ENCODE measurements at regions not wholly inside any gene's neighbourhood (a gene's known extent, or its start where the extent isn't known, plus 50 kb on each side); places are given as distances from the start of the nearest gene placed in this dataset.
A peak's percentile ranks its signal among the peaks of the same experiment; 100 is the strongest.

DNA sequence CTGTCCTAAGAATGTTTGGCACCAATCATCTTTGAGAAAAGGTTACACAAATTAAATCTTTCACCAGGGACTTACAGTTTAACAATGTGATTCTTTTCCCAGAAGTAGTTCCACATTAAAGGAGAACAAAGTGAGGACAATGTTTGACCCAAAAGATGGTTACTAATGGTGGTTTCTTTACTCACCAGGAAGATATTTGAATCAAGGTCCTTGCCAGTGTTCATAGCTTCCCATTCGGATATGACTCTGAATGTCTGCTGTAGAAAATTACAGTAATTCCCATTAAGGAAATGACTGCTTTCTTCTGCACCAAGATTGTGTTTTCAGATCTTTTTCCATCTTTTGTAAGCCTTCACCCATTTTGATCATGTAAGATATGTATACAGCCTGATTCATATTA is 114.6 kb upstream of the ADAMTSL1 start:
- DNase-seq, result no peak

DNA sequence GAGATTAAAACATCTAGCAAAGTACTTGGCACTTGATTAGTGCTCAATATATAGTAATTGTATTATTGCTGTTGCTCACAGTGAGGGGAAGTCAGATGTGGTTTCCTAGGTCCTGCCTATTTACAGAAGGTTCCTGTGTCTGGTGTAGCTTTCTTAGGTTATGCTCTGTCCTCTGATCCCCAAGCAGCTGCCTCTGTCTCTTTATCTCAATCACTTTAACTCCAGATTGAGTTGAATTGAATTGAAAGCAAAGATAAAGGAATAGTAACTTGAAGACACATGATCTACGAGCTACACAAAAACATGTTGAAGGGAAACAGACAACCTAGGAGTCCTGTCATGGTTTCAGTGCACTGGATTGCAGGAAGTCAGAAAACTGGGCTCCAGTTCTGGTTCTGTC is 113.9 kb upstream of the ADAMTSL1 start:
- DNase-seq, result no peak

- no peak for DNase-seq
Measured at GRCh38 chr9:18361646-18362045, 112.3 kb upstream of the ADAMTSL1 start.

GRCh38 chr9:18362166-18362565 is 111.8 kb upstream of the ADAMTSL1 start:
- DNase-seq, result no peak

GRCh38 chr9:18362901-18363685 is 110.9 kb upstream of the ADAMTSL1 start:
- peak; percentile 21 for DNase-seq

- DNase-seq, result no peak
Measured at GRCh38 chr9:18365651-18366050, 108.3 kb upstream of the ADAMTSL1 start.

GRCh38 chr9:18366184-18366583 is 107.8 kb upstream of the ADAMTSL1 start:
- DNase-seq, result no peak

GRCh38 chr9:18368206-18368605 is 105.7 kb upstream of the ADAMTSL1 start:
- DNase-seq, result no peak

DNA sequence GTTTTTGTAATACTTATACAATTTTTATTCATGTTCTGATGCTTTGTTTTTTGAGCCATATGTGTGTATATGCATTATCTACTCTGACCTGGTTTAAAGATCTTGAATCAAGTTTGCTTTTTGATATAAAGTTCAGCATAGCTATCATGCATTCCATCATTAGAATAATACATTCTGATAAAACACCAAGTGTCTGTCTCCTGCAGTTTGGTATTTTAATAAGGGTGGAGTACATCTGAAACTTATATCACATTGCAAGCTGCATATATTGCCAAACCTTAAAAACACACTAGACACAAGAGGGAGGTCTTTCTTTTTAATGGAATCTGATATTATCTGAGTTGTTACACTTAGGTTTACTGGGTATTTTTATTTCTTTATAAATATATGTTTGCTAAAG is 102.8 kb upstream of the ADAMTSL1 start:
- DNase-seq, result no peak

GRCh38 chr9:18371621-18372020 is 102.3 kb upstream of the ADAMTSL1 start:
- DNase-seq, result no peak

- no peak for DNase-seq
Measured at GRCh38 chr9:18379073-18379811, 94.7 kb upstream of the ADAMTSL1 start.

GRCh38 chr9:18382243-18382642 is 91.7 kb upstream of the ADAMTSL1 start:
- DNase-seq, result no peak

DNA sequence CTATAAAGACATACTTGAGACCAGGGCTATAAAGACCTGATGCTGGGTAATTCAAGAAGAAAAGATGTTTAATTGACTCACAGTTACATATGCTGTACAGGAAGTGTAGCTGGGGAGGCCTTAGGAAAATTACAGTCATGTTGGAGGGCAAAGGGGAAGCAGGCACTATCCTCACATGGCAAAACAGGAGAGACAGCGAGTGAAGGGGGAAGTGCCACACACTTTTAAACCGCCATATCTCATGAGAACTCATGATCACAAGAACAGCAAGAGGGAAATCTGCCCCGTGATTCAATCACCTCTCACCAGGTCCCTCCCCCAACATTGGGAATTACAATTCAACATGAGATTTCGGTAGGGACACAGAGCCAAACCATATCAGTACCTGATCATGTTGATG is 89.9 kb upstream of the ADAMTSL1 start:
- DNase-seq, result no peak

DNA sequence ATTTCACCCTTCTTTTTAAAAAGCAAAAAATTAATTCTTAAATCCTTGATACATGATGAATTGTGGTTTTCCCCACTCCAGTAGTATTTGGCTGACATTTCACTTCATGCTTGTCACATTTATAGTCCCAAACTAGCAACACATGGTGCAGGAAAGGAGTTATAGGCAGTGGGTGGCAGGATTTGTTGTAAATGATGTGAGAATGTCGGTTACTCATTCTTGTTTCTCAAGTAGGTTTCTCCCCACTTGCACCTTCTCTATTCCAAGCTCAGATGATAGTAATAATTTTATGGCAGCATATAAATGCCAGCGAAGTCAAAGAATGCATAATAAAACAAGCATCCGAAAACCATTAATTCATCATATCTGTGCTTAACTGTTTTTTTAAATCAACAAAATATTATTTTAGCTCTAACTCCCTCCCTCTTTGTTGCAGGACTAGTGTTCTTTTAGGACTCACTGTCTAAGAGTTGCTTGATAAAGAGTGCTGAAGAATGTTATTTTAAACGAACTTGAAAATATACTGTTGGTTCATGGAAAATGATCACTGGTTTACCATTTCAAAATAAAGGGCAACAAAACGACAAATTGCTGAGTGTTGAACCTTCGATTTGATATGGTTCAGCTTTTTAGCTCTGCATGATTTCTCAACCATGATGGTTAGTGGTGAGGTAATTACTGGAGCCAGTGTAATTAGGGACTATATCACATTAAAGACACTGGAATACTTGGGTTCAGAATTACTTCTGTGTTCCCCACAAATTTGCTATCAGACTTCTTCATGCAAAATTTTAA is 88.1 kb upstream of the ADAMTSL1 start:
- no peak for DNase-seq

GRCh38 chr9:18390393-18390792 is 83.6 kb upstream of the ADAMTSL1 start:
- no peak for DNase-seq

DNA sequence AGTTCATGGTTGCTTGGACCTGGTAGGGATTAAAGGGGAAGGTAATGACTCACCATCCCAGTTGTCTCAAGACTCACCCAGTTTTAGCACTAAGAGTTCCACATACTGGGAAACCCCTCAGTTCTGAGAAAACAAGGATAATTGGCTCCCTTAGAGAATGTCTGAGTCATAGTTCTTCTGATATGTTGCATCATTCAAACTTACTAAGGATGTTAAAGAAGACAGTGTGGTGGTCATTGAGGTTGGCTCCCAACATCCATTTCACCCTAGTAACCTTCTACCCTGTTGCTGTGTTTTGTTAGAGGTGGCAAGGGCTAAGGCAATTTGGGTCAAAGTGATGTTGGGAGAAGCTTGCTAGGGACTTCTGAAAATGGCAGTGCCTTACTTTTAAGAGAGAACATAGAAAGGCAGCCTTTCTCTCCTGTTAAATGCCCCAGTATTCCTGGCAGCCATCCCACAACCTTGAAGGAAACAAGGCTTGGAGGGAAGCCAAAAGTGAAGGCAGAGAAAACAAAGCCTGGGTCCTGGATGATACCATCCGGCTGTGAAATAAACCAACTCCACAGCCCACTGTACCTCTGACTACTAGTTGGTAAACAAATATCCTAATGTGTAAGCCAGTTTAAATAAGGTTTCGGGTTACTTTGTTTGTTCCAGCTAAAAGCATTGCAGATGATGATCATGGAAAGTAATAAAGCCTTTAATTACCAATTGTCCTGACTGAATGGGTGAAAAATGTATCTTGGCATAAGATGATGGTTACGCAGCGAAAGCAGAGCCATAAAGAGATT is 80.4 kb upstream of the ADAMTSL1 start:
- peak; percentile 100 for DNase-seq

GRCh38 chr9:18394847-18395351 is 79.1 kb upstream of the ADAMTSL1 start:
- peak; percentile 79 for DNase-seq

GRCh38 chr9:18396102-18396728 is 77.7 kb upstream of the ADAMTSL1 start:
- peak; percentile 44 for DNase-seq

DNA sequence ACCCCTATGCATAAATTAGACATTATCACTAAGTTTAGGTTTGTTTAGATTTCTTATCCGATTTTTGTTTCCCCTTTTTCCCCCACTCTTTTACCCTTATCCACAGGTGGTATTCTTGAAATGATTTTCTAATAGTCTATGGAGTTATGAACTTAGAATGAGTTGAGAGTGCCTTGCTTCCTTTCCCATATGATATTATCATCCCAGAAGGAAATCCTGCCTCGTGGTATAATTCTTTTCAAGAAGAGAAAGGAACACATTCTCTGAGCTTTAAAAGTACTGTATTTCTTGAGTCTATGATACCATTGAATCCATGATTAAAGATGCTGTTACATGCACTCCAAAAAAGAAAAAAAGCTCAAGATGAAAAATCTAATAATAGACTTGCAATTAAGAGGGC is 76.9 kb upstream of the ADAMTSL1 start:
- DNase-seq, result no peak

GRCh38 chr9:18398038-18398437 is 75.9 kb upstream of the ADAMTSL1 start:
- DNase-seq, result no peak

GRCh38 chr9:18404434-18405029 is 69.4 kb upstream of the ADAMTSL1 start:
- no peak for DNase-seq

GRCh38 chr9:18405240-18405639 is 68.7 kb upstream of the ADAMTSL1 start:
- no peak for DNase-seq
